Activated T-helper 1 cell treated with Interleukin-2 at 50 U/mL for 16 hours (primary cell): ENCODE measurements at regions not wholly inside any gene's neighbourhood (a gene's known extent, or its start where the extent isn't known, plus 50 kb on each side); places are given as distances from the start of the nearest gene placed in this dataset.

ENCODE experiments used
- DNase-seq: peaks from one replicate; pipeline ENCODE4 v3.0.0-alpha.2; 2020; ENCODE audit warnings: low read depth

GRCh38 chr14:66197276-66197675, 288.9 kb upstream of the CCDC196 start:
- DNase-seq, result no peak

GRCh38 chr14:66206554-66206953, 279.6 kb upstream of the CCDC196 start:
- no peak for DNase-seq

GRCh38 chr14:66216763-66217162, 269.4 kb upstream of the CCDC196 start:
- DNase-seq, result no peak

- no peak for DNase-seq
Measured at GRCh38 chr14:66219886-66220285, 266.3 kb upstream of the CCDC196 start.

GRCh38 chr14:66224492-66225178, 261.5 kb upstream of the CCDC196 start:
- DNase-seq, result no peak

- DNase-seq, result no peak
Measured at GRCh38 chr14:66225337-66225736, 260.8 kb upstream of the CCDC196 start.

GRCh38 chr14:66228267-66228970, 257.8 kb upstream of the CCDC196 start:
- no peak for DNase-seq

- DNase-seq, result no peak
Measured at GRCh38 chr14:66231820-66232219, 254.4 kb upstream of the CCDC196 start.

GRCh38 chr14:66233591-66233990, 252.6 kb upstream of the CCDC196 start:
- no peak for DNase-seq

GRCh38 chr14:66234411-66234810, 251.8 kb upstream of the CCDC196 start:
- DNase-seq, result no peak

GRCh38 chr14:66237741-66238140, 248.4 kb upstream of the CCDC196 start:
- DNase-seq, result no peak

- no peak for DNase-seq
Measured at GRCh38 chr14:66238969-66239368, 247.2 kb upstream of the CCDC196 start.

GRCh38 chr14:66239589-66239988, 246.6 kb upstream of the CCDC196 start:
- DNase-seq, result no peak

- DNase-seq, result no peak
Measured at GRCh38 chr14:66240105-66240504, 246.1 kb upstream of the CCDC196 start.

- no peak for DNase-seq
Measured at GRCh38 chr14:66242001-66242400, 244.2 kb upstream of the CCDC196 start.

GRCh38 chr14:66244834-66245233, 241.3 kb upstream of the CCDC196 start:
- DNase-seq, result no peak

GRCh38 chr14:66247662-66248193, 238.4 kb upstream of the CCDC196 start:
- no peak for DNase-seq

- no peak for DNase-seq
Measured at GRCh38 chr14:66248256-66248655, 237.9 kb upstream of the CCDC196 start.

- DNase-seq, result no peak
Measured at GRCh38 chr14:66249544-66249943, 236.6 kb upstream of the CCDC196 start.

- DNase-seq, result no peak
Measured at GRCh38 chr14:66254038-66254437, 232.1 kb upstream of the CCDC196 start.

- DNase-seq, result no peak
Measured at GRCh38 chr14:66268802-66269334, 217.3 kb upstream of the CCDC196 start.

- no peak for DNase-seq
Measured at GRCh38 chr14:66272221-66272620, 213.9 kb upstream of the CCDC196 start.

GRCh38 chr14:66273261-66273832, 212.8 kb upstream of the CCDC196 start:
- DNase-seq, result no peak
